ENCODE measurements at regions not wholly inside any gene's neighbourhood (a gene's known extent, or its start where the extent isn't known, plus 50 kb on each side); places are given as distances from the start of the nearest gene placed in this dataset.

- TF ChIP-seq RAD21 (IDR thresholded peaks at IDR 0.05; ENCODE audit: low read depth) = no peak
- TF ChIP-seq NFIC (IDR thresholded peaks at IDR 0.05) = no peak
- TF ChIP-seq EP300 (IDR thresholded peaks at IDR 0.05; ENCODE audit: borderline replicate concordance) = no peak
- TF ChIP-seq EGR1 (IDR thresholded peaks at IDR 0.05) = no peak
- TF ChIP-seq, protein P1, sequence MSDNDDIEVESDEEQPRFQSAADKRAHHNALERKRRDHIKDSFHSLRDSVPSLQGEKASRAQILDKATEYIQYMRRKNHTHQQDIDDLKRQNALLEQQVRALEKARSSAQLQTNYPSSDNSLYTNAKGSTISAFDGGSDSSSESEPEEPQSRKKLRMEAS (IDR thresholded peaks at IDR 0.05) = no peak
- no peak for TF ChIP-seq ZBTB7A (IDR thresholded peaks at IDR 0.05; ENCODE audit: low read depth)
- no peak for TF ChIP-seq YY1 (IDR thresholded peaks at IDR 0.05; ENCODE audit: low read depth)
- no peak for TF ChIP-seq USF1 (IDR thresholded peaks at IDR 0.05)
- no peak for TF ChIP-seq REST (IDR thresholded peaks at IDR 0.05; ENCODE audit: low read depth)
- TF ChIP-seq CEBPB (IDR thresholded peaks at IDR 0.05) = no peak
- TF ChIP-seq TCF12 (IDR thresholded peaks at IDR 0.05; ENCODE audit: low read depth) = no peak
- TF ChIP-seq TEAD4 (IDR thresholded peaks at IDR 0.05) = no peak
- TF ChIP-seq CREB1 (IDR thresholded peaks at IDR 0.05; ENCODE audit: low read depth) = no peak
- no peak for TF ChIP-seq FOXM1 (IDR thresholded peaks at IDR 0.05; ENCODE audit: borderline replicate concordance, low read depth)
- no peak for TF ChIP-seq TAF1 (IDR thresholded peaks at IDR 0.05; ENCODE audit: low read depth)
Observed at GRCh38 chr11:109956124-109956793, 136.9 kb upstream of the ZC3H12C start.

DNA sequence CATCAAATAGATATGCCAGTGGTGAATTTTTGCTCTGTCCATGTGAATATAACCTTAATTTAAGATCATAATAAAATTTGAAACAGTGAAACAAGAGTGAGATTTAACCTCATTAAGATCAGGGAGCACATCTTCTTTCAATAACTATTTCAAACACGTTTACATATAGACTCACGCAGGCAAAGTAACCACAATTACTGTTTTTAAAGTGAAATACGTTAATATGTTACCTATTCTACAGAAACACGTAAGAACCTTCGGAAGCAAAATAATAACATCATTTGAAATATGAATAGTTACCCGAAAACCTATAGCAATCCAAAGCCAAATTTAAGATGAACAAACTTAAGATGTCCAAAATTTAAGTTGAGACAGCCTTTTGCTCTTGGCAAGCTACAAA, 136.2 kb upstream of the ZC3H12C start:
- TF ChIP-seq TAF1 (IDR thresholded peaks at IDR 0.05; ENCODE audit: low read depth) (no peak), RAD21 (IDR thresholded peaks at IDR 0.05; ENCODE audit: low read depth) (no peak), ZBTB7A (IDR thresholded peaks at IDR 0.05; ENCODE audit: low read depth) (no peak), CREB1 (IDR thresholded peaks at IDR 0.05; ENCODE audit: low read depth) (no peak), FOXM1 (IDR thresholded peaks at IDR 0.05; ENCODE audit: borderline replicate concordance, low read depth) (no peak), USF1 (IDR thresholded peaks at IDR 0.05) (no peak), YY1 (IDR thresholded peaks at IDR 0.05; ENCODE audit: low read depth) (no peak), TEAD4 (IDR thresholded peaks at IDR 0.05) (no peak), NFIC (IDR thresholded peaks at IDR 0.05) (no peak), CEBPB (IDR thresholded peaks at IDR 0.05) (no peak), EP300 (IDR thresholded peaks at IDR 0.05; ENCODE audit: borderline replicate concordance) (no peak), EGR1 (IDR thresholded peaks at IDR 0.05) (no peak)
- TF ChIP-seq, protein P1 (IDR thresholded peaks at IDR 0.05) = no peak

DNA sequence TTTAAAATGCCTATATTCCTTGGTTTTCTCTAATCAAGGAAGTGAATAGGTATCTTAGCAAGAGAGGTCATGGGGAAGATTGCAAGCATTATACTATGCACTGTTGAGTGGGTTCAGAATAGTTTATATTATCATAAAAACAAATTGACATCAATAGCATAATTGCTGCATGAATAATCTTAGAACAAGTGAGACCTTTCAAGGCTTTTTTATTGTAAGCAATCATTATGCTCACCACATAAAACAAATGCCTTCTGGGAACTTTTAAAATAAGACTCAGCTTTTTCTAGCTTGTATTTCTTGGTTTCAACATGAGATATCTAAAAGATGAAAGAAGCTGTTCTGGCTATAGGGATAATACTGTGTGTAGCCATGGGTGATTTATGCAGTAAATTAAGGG, 135.6 kb upstream of the ZC3H12C start:
- TF ChIP-seq RAD21 (IDR thresholded peaks at IDR 0.05; ENCODE audit: low read depth) (no peak), CEBPB (IDR thresholded peaks at IDR 0.05) (no peak), TCF12 (IDR thresholded peaks at IDR 0.05; ENCODE audit: low read depth) (no peak), YY1 (IDR thresholded peaks at IDR 0.05; ENCODE audit: low read depth) (no peak), EGR1 (IDR thresholded peaks at IDR 0.05) (no peak), TEAD4 (IDR thresholded peaks at IDR 0.05) (no peak), REST (IDR thresholded peaks at IDR 0.05; ENCODE audit: low read depth) (no peak), TAF1 (IDR thresholded peaks at IDR 0.05; ENCODE audit: low read depth) (no peak), CREB1 (IDR thresholded peaks at IDR 0.05; ENCODE audit: low read depth) (no peak), FOXM1 (IDR thresholded peaks at IDR 0.05; ENCODE audit: borderline replicate concordance, low read depth) (no peak), ZBTB7A (IDR thresholded peaks at IDR 0.05; ENCODE audit: low read depth) (no peak), EP300 (IDR thresholded peaks at IDR 0.05; ENCODE audit: borderline replicate concordance) (no peak), USF1 (IDR thresholded peaks at IDR 0.05) (no peak), NFIC (IDR thresholded peaks at IDR 0.05) (no peak)
- TF ChIP-seq, protein P1 (IDR thresholded peaks at IDR 0.05) = no peak

- TF ChIP-seq CEBPB (IDR thresholded peaks at IDR 0.05) (no peak), EP300 (IDR thresholded peaks at IDR 0.05; ENCODE audit: borderline replicate concordance) (no peak), EGR1 (IDR thresholded peaks at IDR 0.05) (no peak), YY1 (IDR thresholded peaks at IDR 0.05; ENCODE audit: low read depth) (no peak), NFIC (IDR thresholded peaks at IDR 0.05) (no peak), TEAD4 (IDR thresholded peaks at IDR 0.05) (no peak), CREB1 (IDR thresholded peaks at IDR 0.05; ENCODE audit: low read depth) (no peak), TCF12 (IDR thresholded peaks at IDR 0.05; ENCODE audit: low read depth) (no peak), ZBTB7A (IDR thresholded peaks at IDR 0.05; ENCODE audit: low read depth) (no peak), RAD21 (IDR thresholded peaks at IDR 0.05; ENCODE audit: low read depth) (no peak), USF1 (IDR thresholded peaks at IDR 0.05) (no peak), FOXM1 (IDR thresholded peaks at IDR 0.05; ENCODE audit: borderline replicate concordance, low read depth) (no peak), TAF1 (IDR thresholded peaks at IDR 0.05; ENCODE audit: low read depth) (no peak), REST (IDR thresholded peaks at IDR 0.05; ENCODE audit: low read depth) (no peak)
- TF ChIP-seq, protein P1 (IDR thresholded peaks at IDR 0.05) = no peak
Observed at GRCh38 chr11:109958131-109958820, 134.9 kb upstream of the ZC3H12C start.

Data from Ishikawa (cell line).